CD14-positive monocyte (primary cell): ENCODE measurements at regions not wholly inside any gene's neighbourhood (a gene's known extent, or its start where the extent isn't known, plus 50 kb on each side); places are given as distances from the start of the nearest gene placed in this dataset.

Experiments
- DNase-seq, 3 donors: peaks; one replicate each; pipeline ENCODE4 v3.0.0-alpha.2; 2011 to 2022
- H2AFZ ChIP-seq: 2 replicates; pipeline ENCODE4 v1.6.0; 2012; ENCODE audit warnings: mild to moderate bottlenecking, low read depth, low read length, inconsistent platforms; ENCODE audit not compliant: insufficient read depth, poor library complexity, severe bottlenecking
- H3K27ac ChIP-seq, 2 donors: 1 replicate in 1 of 2; 2 replicates in 1 of 2; pipeline ENCODE4 v1.5.1; 2012 to 2013; ENCODE audit warnings: low read length in 2 of 2, control low read depth in 1 of 2, inconsistent platforms in 1 of 2, low read depth in 1 of 2, mild to moderate bottlenecking in 1 of 2
- H3K27me3 ChIP-seq, 2 donors: one replicate each; pipeline versions ENCODE4 v1.6.0 to v1.6.1; 2011 to 2013; ENCODE audit warnings: low read length in 2 of 2; ENCODE audit not compliant: control insufficient read depth in 2 of 2, insufficient read depth in 2 of 2
- H3K36me3 ChIP-seq, 2 donors: replicated peaks in 1 of 2; 1 replicate in 1 of 2; 2 replicates in 1 of 2; pipeline versions ENCODE4 v1.5.1 to v1.6.1; 2012 to 2013; ENCODE audit warnings: low read length in 2 of 2, control low read depth in 1 of 2, inconsistent platforms in 1 of 2, mild to moderate bottlenecking in 1 of 2; ENCODE audit not compliant: insufficient read depth in 2 of 2, control insufficient read depth in 1 of 2
- H3K4me1 ChIP-seq, 2 donors: 1 replicate in 1 of 2; 2 replicates in 1 of 2; pipeline versions ENCODE4 v1.5.1 to v1.6.1; 2012 to 2013; ENCODE audit warnings: low read length in 2 of 2, control low read depth in 1 of 2, inconsistent platforms in 1 of 2, mild to moderate bottlenecking in 1 of 2, moderate library complexity in 1 of 2; ENCODE audit not compliant: insufficient read depth in 2 of 2, control insufficient read depth in 1 of 2
- H3K4me2 ChIP-seq: replicated peaks from 2 replicates; pipeline ENCODE3; 2012; ENCODE audit warnings: low read length, moderate library complexity, mild to moderate bottlenecking; ENCODE audit not compliant: poor library complexity, severe bottlenecking; ENCODE audit errors: extremely low read depth
- H3K4me3 ChIP-seq, 3 experiments: fragments of 200-600 bp in 1 of 3; sonication (generic) in 1 of 3; replicated peaks in 1 of 3; 1 replicate in 2 of 3; 2 replicates in 1 of 3; pipeline ENCODE4 v1.5.1; 2011 to 2013; ENCODE audit warnings: low read length in 3 of 3, mild to moderate bottlenecking in 3 of 3, control low read depth in 2 of 3, low read depth in 2 of 3, inconsistent platforms in 1 of 3, moderate library complexity in 1 of 3
- H3K79me2 ChIP-seq: 2 replicates; pipeline ENCODE4 v1.6.0; 2012; ENCODE audit warnings: mild to moderate bottlenecking, control low read depth, inconsistent platforms, low read length, moderate library complexity; ENCODE audit not compliant: insufficient read depth
- H3K9ac ChIP-seq: 2 replicates; pipeline ENCODE4 v1.6.0; 2017; ENCODE audit warnings: low read length, mild to moderate bottlenecking; ENCODE audit not compliant: insufficient read depth, poor library complexity, severe bottlenecking
- H3K9me3 ChIP-seq, 2 donors: replicated peaks in 1 of 2; 1 replicate in 1 of 2; 2 replicates in 1 of 2; pipeline versions ENCODE4 v1.5.1 to v1.6.1; 2012 to 2013; ENCODE audit warnings: low read length in 2 of 2, control low read depth in 1 of 2; ENCODE audit not compliant: control insufficient read depth in 1 of 2, insufficient read depth in 1 of 2
- H4K20me1 ChIP-seq: 2 replicates; pipeline ENCODE4 v1.6.0; 2012; ENCODE audit warnings: mild to moderate bottlenecking, low read length, control low read depth, moderate library complexity; ENCODE audit not compliant: insufficient read depth
- H3K27ac Mint-ChIP-seq, 7 donors: one replicate each; pipeline ENCODE4 v1.8.0; 2020; ENCODE audit warnings: mild to moderate bottlenecking in 7 of 7, mixed read lengths in 7 of 7, moderate library complexity in 6 of 7, inconsistent platforms in 2 of 7
- H3K27me3 Mint-ChIP-seq, 3 donors: one replicate each; pipeline ENCODE4 v1.8.0; 2021 to 2022; ENCODE audit warnings: low read depth in 3 of 3, mild to moderate bottlenecking in 3 of 3, mixed read lengths in 3 of 3, moderate library complexity in 3 of 3, inconsistent platforms in 1 of 3
- H3K36me3 Mint-ChIP-seq, 2 donors: one replicate each; pipeline ENCODE4 v1.8.0; 2020; ENCODE audit warnings: mixed read lengths in 2 of 2, inconsistent platforms in 1 of 2, mild to moderate bottlenecking in 1 of 2
- H3K4me1 Mint-ChIP-seq: one replicate; pipeline ENCODE4 v1.8.0; 2020; ENCODE audit warnings: mild to moderate bottlenecking, mixed read lengths
- H3K4me3 Mint-ChIP-seq, 2 donors: one replicate each; pipeline ENCODE4 v1.8.0; 2020; ENCODE audit warnings: mild to moderate bottlenecking in 2 of 2, mixed read lengths in 2 of 2, moderate library complexity in 1 of 2
- H3K9me3 Mint-ChIP-seq, 7 donors: one replicate each; pipeline ENCODE4 v1.8.0; 2020 to 2022; ENCODE audit warnings: mixed read lengths in 7 of 7, mild to moderate bottlenecking in 6 of 7, moderate library complexity in 6 of 7, inconsistent platforms in 2 of 7
- WGBS: methylation state at CpG from one replicate; pipeline ENCODE4 v1.1.5; 2013; ENCODE audit warnings: missing lambda C conversion rate; ENCODE audit not compliant: insufficient coverage; 5-methylcytosine and 5-hydroxymethylcytosine counted together
- intact Hi-C, 2 donors: fragments of 100-400 bp; cut with micrococcal nuclease; formaldehyde crosslinking; loops; one replicate each; pipeline versions ENCODE4 v1.15.0 to v1.15.1; 2023
- TF ChIP-seq, protein P1 (sequence below): fragments of 200-600 bp; IDR thresholded peaks from one replicate; pipeline ENCODE4 v1.8.0; 2022; ENCODE audit warnings: antibody characterized with exemption, mild to moderate bottlenecking

DNA sequence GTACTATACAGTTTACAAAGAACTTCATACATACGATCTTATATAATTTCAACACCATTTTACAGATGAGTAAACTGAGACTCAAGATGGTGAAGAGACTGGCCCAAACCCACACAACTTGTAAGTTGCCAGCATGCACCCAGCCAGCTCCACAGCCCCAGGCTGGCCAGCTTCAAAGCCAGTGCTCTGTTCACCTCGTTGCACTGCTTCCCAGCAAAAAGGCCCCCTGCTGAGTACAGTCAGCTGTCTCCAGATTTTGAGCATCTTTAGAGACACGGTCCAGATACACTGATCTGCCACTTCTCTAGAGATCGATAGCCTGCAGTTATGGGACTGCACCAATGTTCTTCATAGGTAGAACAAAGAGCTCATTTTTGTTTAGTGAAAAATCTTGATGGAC is 257.2 kb upstream of the CHAC2 start:
- Histone ChIP-seq H3K4me3 (no peak overlapping the region), H2AFZ (no peak overlapping the region), H4K20me1 (no peaks in the 10 kb centered on the region), H3K9me3 (peaks cover 0 to 3% of the 10 kb centered on the region in 2 donors), H3K36me3 (no peaks in the 10 kb centered on the region), H3K4me2 (no peak overlapping the region), H3K4me1 (no peaks in the 10 kb centered on the region), H3K9ac (no peak overlapping the region), H3K79me2 (no peaks in the 10 kb centered on the region), H3K27ac (no peak overlapping the region), H3K27me3 (no peaks in the 10 kb centered on the region)
- Mint-ChIP-seq H3K4me1 (no peaks in the 10 kb centered on the region), H3K27me3 (peaks cover 0 to 2% (median 1%) of the 10 kb centered on the region in 3 donors), H3K9me3 (peaks cover 2 to 23% (median 6%) of the 10 kb centered on the region in 7 donors), H3K27ac (no peak overlapping the region), H3K4me3 (no peak overlapping the region), H3K36me3 (no peaks in the 10 kb centered on the region)
- intact Hi-C loops, result no loop called here
- TF ChIP-seq, protein P1, sequence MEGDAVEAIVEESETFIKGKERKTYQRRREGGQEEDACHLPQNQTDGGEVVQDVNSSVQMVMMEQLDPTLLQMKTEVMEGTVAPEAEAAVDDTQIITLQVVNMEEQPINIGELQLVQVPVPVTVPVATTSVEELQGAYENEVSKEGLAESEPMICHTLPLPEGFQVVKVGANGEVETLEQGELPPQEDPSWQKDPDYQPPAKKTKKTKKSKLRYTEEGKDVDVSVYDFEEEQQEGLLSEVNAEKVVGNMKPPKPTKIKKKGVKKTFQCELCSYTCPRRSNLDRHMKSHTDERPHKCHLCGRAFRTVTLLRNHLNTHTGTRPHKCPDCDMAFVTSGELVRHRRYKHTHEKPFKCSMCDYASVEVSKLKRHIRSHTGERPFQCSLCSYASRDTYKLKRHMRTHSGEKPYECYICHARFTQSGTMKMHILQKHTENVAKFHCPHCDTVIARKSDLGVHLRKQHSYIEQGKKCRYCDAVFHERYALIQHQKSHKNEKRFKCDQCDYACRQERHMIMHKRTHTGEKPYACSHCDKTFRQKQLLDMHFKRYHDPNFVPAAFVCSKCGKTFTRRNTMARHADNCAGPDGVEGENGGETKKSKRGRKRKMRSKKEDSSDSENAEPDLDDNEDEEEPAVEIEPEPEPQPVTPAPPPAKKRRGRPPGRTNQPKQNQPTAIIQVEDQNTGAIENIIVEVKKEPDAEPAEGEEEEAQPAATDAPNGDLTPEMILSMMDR, result no peak
- 70% methylated on average over 1 of the region's 4 CpGs for WGBS
- no peak for DNase-seq

DNA sequence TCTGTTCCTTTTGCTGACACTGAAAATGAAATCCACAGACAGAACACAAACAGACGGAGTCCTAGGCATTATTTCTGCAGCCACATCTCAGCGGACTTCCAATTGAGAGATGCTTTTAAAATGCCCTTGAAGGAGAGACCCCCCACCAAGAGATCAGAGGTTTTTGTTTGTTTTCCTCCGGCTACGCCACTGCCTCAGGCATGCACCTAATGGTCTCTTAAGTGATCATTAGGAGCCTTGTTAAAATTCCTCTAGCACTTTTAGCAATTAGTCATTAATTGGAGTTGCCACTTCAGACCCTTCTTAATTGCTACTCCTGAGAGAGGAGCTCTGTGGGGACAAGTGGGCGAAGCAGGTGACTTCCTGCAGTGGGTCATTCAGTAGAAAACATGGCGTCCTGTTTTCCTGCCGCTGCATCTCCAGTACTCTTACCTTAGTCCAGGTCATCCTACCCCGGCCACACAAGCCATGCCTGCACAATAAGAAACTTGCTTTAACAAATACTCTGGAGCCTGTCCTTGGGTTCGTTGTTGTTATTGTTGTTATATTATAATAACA is 257.7 kb upstream of the CHAC2 start:
- intact Hi-C loops, result no loop called here
- Histone ChIP-seq H3K4me3 (no peak overlapping the region), H3K9ac (no peak overlapping the region), H4K20me1 (no peaks in the 10 kb centered on the region), H3K36me3 (no peaks in the 10 kb centered on the region), H3K27ac (no peak overlapping the region), H3K27me3 (no peaks in the 10 kb centered on the region), H3K79me2 (no peaks in the 10 kb centered on the region), H2AFZ (no peak overlapping the region), H3K4me2 (no peak overlapping the region), H3K9me3 (peaks cover 0 to 3% of the 10 kb centered on the region in 2 donors), H3K4me1 (no peaks in the 10 kb centered on the region)
- H3K4me3 Mint-ChIP-seq, result no peak overlapping the region
- H3K27ac Mint-ChIP-seq, result no peak overlapping the region
- TF ChIP-seq, protein P1, result no peak
- peaks cover 0 to 2% (median 1%) of the 10 kb centered on the region in 3 donors for H3K27me3 Mint-ChIP-seq
- no peaks in the 10 kb centered on the region for H3K36me3 Mint-ChIP-seq
- WGBS, result 94% methylated on average over 5 of the region's 9 CpGs
- H3K9me3 Mint-ChIP-seq, result peaks cover 2 to 23% (median 6%) of the 10 kb centered on the region in 7 donors
- DNase-seq, result no peak
- no peaks in the 10 kb centered on the region for H3K4me1 Mint-ChIP-seq
